HCT116 (cell line): ENCODE measurements at regions not wholly inside any gene's neighbourhood (a gene's known extent, or its start where the extent isn't known, plus 50 kb on each side); places are given as distances from the start of the nearest gene placed in this dataset.

Source experiments
- ATAC-seq: fragments of 200-7000 bp; cut with Tn5 transposase; 2 replicates; pipeline ENCODE4 v1.9.1; 2020; ENCODE audit warnings: mild to moderate bottlenecking, moderate library complexity
- BruUV-seq: library from RNA; stranded (reverse); fragments of 400-500 nt; replicated peaks from 2 replicates; lab custom pipeline; 2021; lab: Mats Ljungman, UMichigan
- CTCF ChIA-PET: fragments of 300-600 bp; sonication (Branson Sonifier 250); formaldehyde crosslinking; loops from one replicate; lab custom pipeline; 2021; ENCODE audit warnings: antibody characterized with exemption; lab: Charles Lee
- POLR2A ChIA-PET: fragments of 300-600, 350-600 bp; sonication (Branson Sonifier 250); formaldehyde crosslinking; loops from one replicate; lab custom pipeline; 2021; ENCODE audit warnings: antibody characterized with exemption; lab: Charles Lee
- RAD21 ChIA-PET, 2 experiments: fragments of 300-600 bp; sonication (Branson Sonifier 250); formaldehyde crosslinking; loops; one replicate each; lab custom pipeline; 2023; ENCODE audit warnings: low total read pairs in 2 of 2; ENCODE audit not compliant: uncharacterized antibody in 2 of 2, unreplicated experiment in 2 of 2, low non-redundant PET in 1 of 2; lab: Charles Lee
- DNase-seq: peaks from one replicate; pipeline ENCODE4 v3.0.0-alpha.2; 2010; ENCODE audit warnings: low read depth, low spot score
- H2AFZ ChIP-seq: fragments of 200-600 bp; shearing (Covaris generic), sonication (generic); 2 replicates; pipeline ENCODE4 v1.6.1; 2017; ENCODE audit warnings: low read depth, mixed run types, mixed read lengths, antibody characterized with exemption, low read length; ENCODE audit not compliant: poor library complexity, severe bottlenecking
- H3K27ac ChIP-seq: 2 replicates; pipeline ENCODE4 v1.5.1; 2012; ENCODE audit warnings: low read depth, low read length
- H3K27me3 ChIP-seq: fragments of 200-600 bp; sonication (generic); 2 replicates; pipeline ENCODE4 v1.6.1; 2016; ENCODE audit warnings: mixed run types, low read length, mixed read lengths; ENCODE audit not compliant: insufficient read depth
- H3K36me3 ChIP-seq, 2 experiments: fragments of 200-500 bp in 1 of 2; fragments of 200-600 bp in 1 of 2; sonication (Bioruptor generic) in 1 of 2; sonication (generic) in 1 of 2; 2 replicates each; pipeline versions ENCODE4 v1.5.1 to v1.6.1; 2014 to 2016; ENCODE audit warnings: low read length in 2 of 2, inconsistent platforms in 1 of 2, mixed read lengths in 1 of 2, mixed run types in 1 of 2; ENCODE audit not compliant: insufficient read depth in 2 of 2, control insufficient read depth in 1 of 2
- H3K4me1 ChIP-seq, 2 experiments: fragments of 200-600 bp in 1 of 2; sonication (generic) in 1 of 2; 2 replicates each; pipeline versions ENCODE4 v1.5.1 to v1.6.1; 2012 to 2017; ENCODE audit warnings: low read length in 2 of 2, inconsistent platforms in 1 of 2, mild to moderate bottlenecking in 1 of 2, mixed read lengths in 1 of 2, mixed run types in 1 of 2, moderate library complexity in 1 of 2; ENCODE audit not compliant: insufficient read depth in 2 of 2, control insufficient read depth in 1 of 2
- H3K4me2 ChIP-seq: fragments of 200-600 bp; sonication (generic); 2 replicates; pipeline ENCODE4 v1.6.1; 2017; ENCODE audit warnings: mixed run types, low read length, mixed read lengths
- H3K4me3 ChIP-seq, 2 experiments: fragments of 200-600 bp in 1 of 2; sonication (generic) in 1 of 2; replicated peaks in 1 of 2; 2 replicates each; pipeline ENCODE4 v1.5.1; 2011 to 2016; ENCODE audit warnings: low read length in 2 of 2, control low read depth in 1 of 2, low read depth in 1 of 2, mild to moderate bottlenecking in 1 of 2, mixed read lengths in 1 of 2, mixed run types in 1 of 2
- H3K79me2 ChIP-seq: fragments of 200-600 bp; sonication (generic); 2 replicates; pipeline ENCODE4 v1.6.1; 2017; ENCODE audit warnings: mild to moderate bottlenecking, mixed run types, low read length, moderate library complexity, mixed read lengths; ENCODE audit not compliant: insufficient read depth
- H3K9ac ChIP-seq: fragments of 200-600 bp; sonication (generic); 2 replicates; pipeline ENCODE4 v1.6.1; 2016; ENCODE audit warnings: low read length, mixed read lengths
- H3K9me2 ChIP-seq: fragments of 200-600 bp; sonication (generic), shearing (Covaris generic); 2 replicates; pipeline ENCODE4 v1.6.1; 2017; ENCODE audit warnings: mixed run types, mild to moderate bottlenecking, moderate library complexity; ENCODE audit not compliant: insufficient read depth
- H3K9me3 ChIP-seq, 2 experiments: fragments of 200-500 bp in 1 of 2; fragments of 200-600 bp in 1 of 2; sonication (Bioruptor generic) in 1 of 2; sonication (generic) in 1 of 2; 2 replicates each; pipeline ENCODE4 v1.6.1; 2014 to 2017; ENCODE audit warnings: low read length in 2 of 2, mixed read lengths in 2 of 2, inconsistent platforms in 1 of 2, low read depth in 1 of 2, mild to moderate bottlenecking in 1 of 2, mixed run types in 1 of 2, moderate library complexity in 1 of 2; ENCODE audit not compliant: control insufficient read depth in 1 of 2, insufficient read depth in 1 of 2
- H4K20me1 ChIP-seq: fragments of 200-600 bp; sonication (generic), shearing (Covaris generic); 2 replicates; pipeline ENCODE4 v1.6.1; 2017; ENCODE audit warnings: mixed run types, mild to moderate bottlenecking, moderate library complexity; ENCODE audit not compliant: insufficient read depth
- CBX3 ChIP-seq: IDR thresholded peaks from 2 replicates; pipeline ENCODE4 v1.6.1; 2012; ENCODE audit warnings: low read depth
- CEBPB ChIP-seq: IDR thresholded peaks from 2 replicates; pipeline ENCODE4 v1.6.1; 2012; ENCODE audit warnings: low read depth
- EGR1 ChIP-seq: IDR thresholded peaks from 2 replicates; pipeline ENCODE4 v1.6.1; 2012; ENCODE audit warnings: low read depth
- EZH2 ChIP-seq: fragments of 200-600 bp; sonication (generic); IDR thresholded peaks from 2 replicates; pipeline ENCODE4 v1.6.1; 2017; ENCODE audit warnings: antibody characterized with exemption, mixed run types
- POLR2A ChIP-seq: IDR thresholded peaks from 2 replicates; pipeline ENCODE4 v1.7.0; 2011; ENCODE audit warnings: borderline replicate concordance; ENCODE audit not compliant: insufficient read depth, insufficient read length; ENCODE audit errors: extremely low read depth
- SP1 ChIP-seq: IDR thresholded peaks from 2 replicates; pipeline ENCODE4 v1.6.1; 2012; ENCODE audit warnings: low read depth
- YY1 ChIP-seq: IDR thresholded peaks from 2 replicates; pipeline ENCODE4 v1.6.1; 2011; ENCODE audit warnings: low read length, low read depth, moderate library complexity, mild to moderate bottlenecking; ENCODE audit not compliant: insufficient replicate concordance; ENCODE audit errors: extremely low read depth
- ZFX ChIP-seq: fragments of 450-650 bp; IDR thresholded peaks from 2 replicates; pipeline ENCODE4 v1.6.1; 2017
- ZNF274 ChIP-seq: fragments of 200-500 bp; sonication (Bioruptor generic); IDR thresholded peaks from 2 replicates; pipeline ENCODE4 v1.6.1; 2014; ENCODE audit warnings: mild to moderate bottlenecking, low read depth, low read length, inconsistent platforms
- intact Hi-C: fragments of 100-400 bp; cut with micrococcal nuclease; formaldehyde crosslinking; loops from 2 replicates; pipeline ENCODE4 v1.10.0; 2022
- TF ChIP-seq, protein P1 (sequence below): IDR thresholded peaks from 2 replicates; pipeline ENCODE4 v1.6.1; 2012
- TF ChIP-seq, protein P2 (sequence below): IDR thresholded peaks from 2 replicates; pipeline ENCODE4 v1.6.1; 2012; ENCODE audit warnings: low read depth
- TF ChIP-seq, protein P3 (sequence below): IDR thresholded peaks from 2 replicates; pipeline ENCODE4 v1.6.1; 2011; ENCODE audit warnings: mild to moderate bottlenecking, low read length, moderate library complexity; ENCODE audit not compliant: insufficient replicate concordance; ENCODE audit errors: extremely low read depth
- TF ChIP-seq, protein P4 (sequence below), 3 experiments: fragments of 200-600 bp in 1 of 3; sonication (generic) in 1 of 3; IDR thresholded peaks in 2 of 3; conservative IDR thresholded peaks in 1 of 3; 2 replicates each; pipeline ENCODE4 v1.5.1; 2012 to 2017; ENCODE audit warnings: low read depth in 2 of 3, low read length in 2 of 3, antibody characterized with exemption in 1 of 3, borderline replicate concordance in 1 of 3, control low read depth in 1 of 3, mild to moderate bottlenecking in 1 of 3, mixed read lengths in 1 of 3, mixed run types in 1 of 3, moderate library complexity in 1 of 3; ENCODE audit not compliant: insufficient read depth in 1 of 3

DNA sequence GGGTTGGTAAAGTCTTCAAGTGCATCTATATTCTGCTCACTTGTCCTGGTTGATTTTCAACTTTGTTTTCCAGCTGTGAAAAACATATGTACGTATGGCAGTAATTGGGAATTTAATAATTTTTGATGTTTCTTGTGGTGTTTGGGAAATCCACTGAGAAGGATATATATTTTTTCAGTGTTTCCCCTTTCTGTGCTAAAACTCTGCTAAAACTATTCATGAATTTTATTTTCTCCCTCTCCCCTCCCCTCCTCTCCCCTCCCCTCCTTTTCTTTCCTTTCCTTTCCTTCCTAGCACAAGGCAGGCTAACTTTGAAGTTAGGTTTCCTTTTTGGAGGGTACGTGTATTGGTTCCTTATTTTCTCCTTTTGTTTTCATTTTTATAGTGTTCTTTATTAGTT, 220.7 kb downstream of the PDCD6IP start:
- DNase-seq = no peak
- no peaks in the 10 kb centered on the region for H4K20me1 ChIP-seq
- ChIA-PET POLR2A (no interaction called here), CTCF (no interaction called here), RAD21 (no interaction called here)
- H3K4me3 ChIP-seq = no peak overlapping the region
- no peak overlapping the region for H2AFZ ChIP-seq
- H3K9me2 ChIP-seq = no peaks in the 10 kb centered on the region
- no TSS peak for BruUV-seq
- intact Hi-C loops = no loop called here
- H3K27ac ChIP-seq = no peak overlapping the region
- ATAC-seq = no peak
- H3K36me3 ChIP-seq = no peaks in the 10 kb centered on the region
- H3K9me3 ChIP-seq = no peaks in the 10 kb centered on the region
- TF ChIP-seq CBX3 (no peak), YY1 (no peak), ZFX (no peak), SP1 (no peak), CEBPB (no peak)
- H3K27me3 ChIP-seq = peaks cover 28% of the 10 kb centered on the region
- H3K4me2 ChIP-seq = no peak overlapping the region
- H3K9ac ChIP-seq = no peak overlapping the region
- H3K4me1 ChIP-seq = no peaks in the 10 kb centered on the region
- no peaks in the 10 kb centered on the region for H3K79me2 ChIP-seq

DNA sequence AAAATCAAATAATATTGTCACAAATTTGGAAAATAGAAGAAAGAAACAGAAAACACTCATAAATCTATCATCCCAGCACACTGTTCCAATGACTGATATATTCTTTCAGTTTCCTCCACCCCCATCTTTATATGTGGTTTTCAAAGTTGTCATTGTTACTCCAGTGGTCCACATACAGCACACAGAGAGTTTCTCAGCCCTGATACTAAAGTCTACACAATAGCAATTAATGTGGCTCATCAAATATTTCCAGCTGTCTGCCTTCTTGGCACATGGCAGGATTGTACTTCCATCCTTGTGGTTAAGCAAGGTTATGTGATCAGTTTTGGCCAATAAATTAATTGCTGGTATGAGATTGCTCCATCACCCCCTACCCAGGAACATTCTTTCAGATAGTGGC, 221.7 kb downstream of the PDCD6IP start:
- intact Hi-C loops = no loop called here
- ChIA-PET POLR2A (no interaction called here), CTCF (no interaction called here), RAD21 (no interaction called here)
- H4K20me1 ChIP-seq = no peaks in the 10 kb centered on the region
- no peak for DNase-seq
- H3K9ac ChIP-seq = no peak overlapping the region
- no peaks in the 10 kb centered on the region for H3K9me3 ChIP-seq
- no peaks in the 10 kb centered on the region for H3K79me2 ChIP-seq
- ATAC-seq = no peak
- no peak overlapping the region for H3K4me2 ChIP-seq
- H3K9me2 ChIP-seq = no peaks in the 10 kb centered on the region
- no TSS peak for BruUV-seq
- no peaks in the 10 kb centered on the region for H3K4me1 ChIP-seq
- no peak overlapping the region for H2AFZ ChIP-seq
- H3K27me3 ChIP-seq = peaks cover 28% of the 10 kb centered on the region
- no peak overlapping the region for H3K27ac ChIP-seq
- H3K36me3 ChIP-seq = no peaks in the 10 kb centered on the region
- no peak overlapping the region for H3K4me3 ChIP-seq
- TF ChIP-seq, protein P1, sequence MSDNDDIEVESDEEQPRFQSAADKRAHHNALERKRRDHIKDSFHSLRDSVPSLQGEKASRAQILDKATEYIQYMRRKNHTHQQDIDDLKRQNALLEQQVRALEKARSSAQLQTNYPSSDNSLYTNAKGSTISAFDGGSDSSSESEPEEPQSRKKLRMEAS = no peak
- no peak for TF ChIP-seq YY1
- TF ChIP-seq, protein P2, sequence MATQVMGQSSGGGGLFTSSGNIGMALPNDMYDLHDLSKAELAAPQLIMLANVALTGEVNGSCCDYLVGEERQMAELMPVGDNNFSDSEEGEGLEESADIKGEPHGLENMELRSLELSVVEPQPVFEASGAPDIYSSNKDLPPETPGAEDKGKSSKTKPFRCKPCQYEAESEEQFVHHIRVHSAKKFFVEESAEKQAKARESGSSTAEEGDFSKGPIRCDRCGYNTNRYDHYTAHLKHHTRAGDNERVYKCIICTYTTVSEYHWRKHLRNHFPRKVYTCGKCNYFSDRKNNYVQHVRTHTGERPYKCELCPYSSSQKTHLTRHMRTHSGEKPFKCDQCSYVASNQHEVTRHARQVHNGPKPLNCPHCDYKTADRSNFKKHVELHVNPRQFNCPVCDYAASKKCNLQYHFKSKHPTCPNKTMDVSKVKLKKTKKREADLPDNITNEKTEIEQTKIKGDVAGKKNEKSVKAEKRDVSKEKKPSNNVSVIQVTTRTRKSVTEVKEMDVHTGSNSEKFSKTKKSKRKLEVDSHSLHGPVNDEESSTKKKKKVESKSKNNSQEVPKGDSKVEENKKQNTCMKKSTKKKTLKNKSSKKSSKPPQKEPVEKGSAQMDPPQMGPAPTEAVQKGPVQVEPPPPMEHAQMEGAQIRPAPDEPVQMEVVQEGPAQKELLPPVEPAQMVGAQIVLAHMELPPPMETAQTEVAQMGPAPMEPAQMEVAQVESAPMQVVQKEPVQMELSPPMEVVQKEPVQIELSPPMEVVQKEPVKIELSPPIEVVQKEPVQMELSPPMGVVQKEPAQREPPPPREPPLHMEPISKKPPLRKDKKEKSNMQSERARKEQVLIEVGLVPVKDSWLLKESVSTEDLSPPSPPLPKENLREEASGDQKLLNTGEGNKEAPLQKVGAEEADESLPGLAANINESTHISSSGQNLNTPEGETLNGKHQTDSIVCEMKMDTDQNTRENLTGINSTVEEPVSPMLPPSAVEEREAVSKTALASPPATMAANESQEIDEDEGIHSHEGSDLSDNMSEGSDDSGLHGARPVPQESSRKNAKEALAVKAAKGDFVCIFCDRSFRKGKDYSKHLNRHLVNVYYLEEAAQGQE = no peak
- TF ChIP-seq SP1 = no peak
- no peak for TF ChIP-seq CBX3
- TF ChIP-seq ZNF274 = no peak
- TF ChIP-seq ZFX = no peak
- TF ChIP-seq POLR2A = no peak
- TF ChIP-seq, protein P3, sequence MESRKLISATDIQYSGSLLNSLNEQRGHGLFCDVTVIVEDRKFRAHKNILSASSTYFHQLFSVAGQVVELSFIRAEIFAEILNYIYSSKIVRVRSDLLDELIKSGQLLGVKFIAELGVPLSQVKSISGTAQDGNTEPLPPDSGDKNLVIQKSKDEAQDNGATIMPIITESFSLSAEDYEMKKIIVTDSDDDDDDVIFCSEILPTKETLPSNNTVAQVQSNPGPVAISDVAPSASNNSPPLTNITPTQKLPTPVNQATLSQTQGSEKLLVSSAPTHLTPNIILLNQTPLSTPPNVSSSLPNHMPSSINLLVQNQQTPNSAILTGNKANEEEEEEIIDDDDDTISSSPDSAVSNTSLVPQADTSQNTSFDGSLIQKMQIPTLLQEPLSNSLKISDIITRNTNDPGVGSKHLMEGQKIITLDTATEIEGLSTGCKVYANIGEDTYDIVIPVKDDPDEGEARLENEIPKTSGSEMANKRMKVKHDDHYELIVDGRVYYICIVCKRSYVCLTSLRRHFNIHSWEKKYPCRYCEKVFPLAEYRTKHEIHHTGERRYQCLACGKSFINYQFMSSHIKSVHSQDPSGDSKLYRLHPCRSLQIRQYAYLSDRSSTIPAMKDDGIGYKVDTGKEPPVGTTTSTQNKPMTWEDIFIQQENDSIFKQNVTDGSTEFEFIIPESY = no peak
- no peak for TF ChIP-seq EZH2
- TF ChIP-seq, protein P4, sequence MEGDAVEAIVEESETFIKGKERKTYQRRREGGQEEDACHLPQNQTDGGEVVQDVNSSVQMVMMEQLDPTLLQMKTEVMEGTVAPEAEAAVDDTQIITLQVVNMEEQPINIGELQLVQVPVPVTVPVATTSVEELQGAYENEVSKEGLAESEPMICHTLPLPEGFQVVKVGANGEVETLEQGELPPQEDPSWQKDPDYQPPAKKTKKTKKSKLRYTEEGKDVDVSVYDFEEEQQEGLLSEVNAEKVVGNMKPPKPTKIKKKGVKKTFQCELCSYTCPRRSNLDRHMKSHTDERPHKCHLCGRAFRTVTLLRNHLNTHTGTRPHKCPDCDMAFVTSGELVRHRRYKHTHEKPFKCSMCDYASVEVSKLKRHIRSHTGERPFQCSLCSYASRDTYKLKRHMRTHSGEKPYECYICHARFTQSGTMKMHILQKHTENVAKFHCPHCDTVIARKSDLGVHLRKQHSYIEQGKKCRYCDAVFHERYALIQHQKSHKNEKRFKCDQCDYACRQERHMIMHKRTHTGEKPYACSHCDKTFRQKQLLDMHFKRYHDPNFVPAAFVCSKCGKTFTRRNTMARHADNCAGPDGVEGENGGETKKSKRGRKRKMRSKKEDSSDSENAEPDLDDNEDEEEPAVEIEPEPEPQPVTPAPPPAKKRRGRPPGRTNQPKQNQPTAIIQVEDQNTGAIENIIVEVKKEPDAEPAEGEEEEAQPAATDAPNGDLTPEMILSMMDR (IDR thresholded peaks at IDR 0.05 in 2 of 3, conservative IDR thresholded peaks at IDR 0.05 in 1 of 3; ENCODE audit: borderline replicate concordance in 1 of 3, insufficient read depth in 1 of 3, low read depth in 2 of 3, low read length in 2 of 3) = no peak
- TF ChIP-seq EGR1 = no peak
